CD4-positive, CD25-positive, alpha-beta regulatory T cell (primary cell): ENCODE measurements at regions not wholly inside any gene's neighbourhood (a gene's known extent, or its start where the extent isn't known, plus 50 kb on each side); places are given as distances from the start of the nearest gene placed in this dataset.
"Not testable (repeated sequence)": the region's sequence is repeated elsewhere in the genome, so short reads cannot be mapped to it uniquely, and the experiment has no call there.

ENCODE experiments used
- ATAC-seq, 2 donors: fragments of 150-1000 bp; cut with Tn5 transposase; one replicate each; pipeline ENCODE4 v1.10.0; 2021; ENCODE audit warnings: low read depth in 2 of 2, moderate number of reproducible peaks in 2 of 2, moderate library complexity in 1 of 2
- DNase-seq, 3 donors: peaks; one replicate each; pipeline versions ENCODE4 v3.0.0 to v3.0.0-alpha.2; 2012 to 2022; ENCODE audit warnings: mixed read lengths in 1 of 3
- H3K27ac ChIP-seq: one replicate; pipeline ENCODE4 v1.7.0; 2013; ENCODE audit warnings: mild to moderate bottlenecking, low read length; ENCODE audit not compliant: insufficient read depth, poor library complexity, severe bottlenecking
- H3K27me3 ChIP-seq: one replicate; pipeline ENCODE4 v1.7.0; 2013; ENCODE audit warnings: low read length; ENCODE audit not compliant: control insufficient read depth, insufficient read depth
- H3K36me3 ChIP-seq: one replicate; pipeline ENCODE4 v1.7.0; 2013; ENCODE audit warnings: mild to moderate bottlenecking, low read length, moderate library complexity; ENCODE audit not compliant: control insufficient read depth, insufficient read depth
- H3K4me1 ChIP-seq: 2 replicates; pipeline ENCODE4 v1.7.0; 2013; ENCODE audit warnings: mild to moderate bottlenecking, low read length; ENCODE audit not compliant: insufficient read depth, control insufficient read depth, poor library complexity, severe bottlenecking
- H3K4me3 ChIP-seq: one replicate; pipeline ENCODE4 v1.7.0; 2013; ENCODE audit warnings: low read depth, mild to moderate bottlenecking, low read length, moderate library complexity
- H3K9me3 ChIP-seq, 2 experiments: 1 replicate in 1 of 2; 2 replicates in 1 of 2; pipeline ENCODE4 v1.7.0; 2013; ENCODE audit warnings: low read length in 2 of 2, mild to moderate bottlenecking in 1 of 2, moderate library complexity in 1 of 2; ENCODE audit not compliant: control insufficient read depth in 2 of 2
- H3K27ac Mint-ChIP-seq, 3 donors: one replicate each; pipeline ENCODE4 v1.8.0; 2020 to 2022; ENCODE audit warnings: mild to moderate bottlenecking in 3 of 3, mixed read lengths in 3 of 3, moderate library complexity in 2 of 3
- H3K27me3 Mint-ChIP-seq: one replicate; pipeline ENCODE4 v1.8.0; 2022; ENCODE audit warnings: mild to moderate bottlenecking, mixed read lengths
- H3K36me3 Mint-ChIP-seq: one replicate; pipeline ENCODE4 v1.8.0; 2020; ENCODE audit warnings: mixed read lengths
- H3K4me1 Mint-ChIP-seq, 4 donors: one replicate each; pipeline ENCODE4 v1.8.0; 2020 to 2022; ENCODE audit warnings: mixed read lengths in 4 of 4, mild to moderate bottlenecking in 1 of 4
- H3K4me3 Mint-ChIP-seq, 4 donors: one replicate each; pipeline ENCODE4 v1.8.0; 2020 to 2022; ENCODE audit warnings: mild to moderate bottlenecking in 4 of 4, mixed read lengths in 4 of 4, moderate library complexity in 3 of 4
- H3K9me3 Mint-ChIP-seq, 7 donors: one replicate each; pipeline ENCODE4 v1.8.0; 2020 to 2022; ENCODE audit warnings: mixed read lengths in 7 of 7, mild to moderate bottlenecking in 3 of 7, moderate library complexity in 2 of 7

- no peak for DNase-seq
- H3K9me3 ChIP-seq = no peaks in the 10 kb centered on the region
- H3K27ac ChIP-seq = no peak overlapping the region
- H3K4me3 ChIP-seq = no peak overlapping the region
- ATAC-seq = no peak
- H3K36me3 ChIP-seq = no peaks in the 10 kb centered on the region
- Mint-ChIP-seq H3K27ac (no peak overlapping the region), H3K4me1 (no peaks in the 10 kb centered on the region), H3K27me3 (no peaks in the 10 kb centered on the region), H3K9me3 (peaks cover 0 to 12% (median 2%) of the 10 kb centered on the region in 7 donors), H3K4me3 (no peak overlapping the region), H3K36me3 (no peaks in the 10 kb centered on the region)
- H3K4me1 ChIP-seq = no peaks in the 10 kb centered on the region
- H3K27me3 ChIP-seq = no peaks in the 10 kb centered on the region
Measured at GRCh38 chr14:38618514-38618913, 362.6 kb upstream of the CLEC14A start.

- Histone ChIP-seq H3K36me3 (no peaks in the 10 kb centered on the region), H3K27me3 (no peaks in the 10 kb centered on the region), H3K27ac (no peak overlapping the region), H3K9me3 (no peaks in the 10 kb centered on the region), H3K4me1 (no peaks in the 10 kb centered on the region), H3K4me3 (no peak overlapping the region)
- H3K9me3 Mint-ChIP-seq = peaks cover 0 to 12% (median 2%) of the 10 kb centered on the region in 7 donors
- ATAC-seq = no peak
- H3K27ac Mint-ChIP-seq = no peak overlapping the region
- no peaks in the 10 kb centered on the region for H3K27me3 Mint-ChIP-seq
- H3K36me3 Mint-ChIP-seq = no peaks in the 10 kb centered on the region
- DNase-seq = no peak
- no peak overlapping the region for H3K4me3 Mint-ChIP-seq
- H3K4me1 Mint-ChIP-seq = no peaks in the 10 kb centered on the region
Measured at GRCh38 chr14:38616959-38617358, 361.1 kb upstream of the CLEC14A start.

GRCh38 chr14:38611928-38612327 lies 356.0 kb upstream of the CLEC14A start:
- H3K9me3 Mint-ChIP-seq = peaks cover 0 to 16% (median 4%) of the 10 kb centered on the region in 7 donors
- no peaks in the 10 kb centered on the region for H3K4me1 Mint-ChIP-seq
- Histone ChIP-seq H3K4me3 (no peak overlapping the region), H3K9me3 (no peaks in the 10 kb centered on the region), H3K36me3 (no peaks in the 10 kb centered on the region), H3K4me1 (no peaks in the 10 kb centered on the region), H3K27ac (no peak overlapping the region), H3K27me3 (no peaks in the 10 kb centered on the region)
- no peak overlapping the region for H3K27ac Mint-ChIP-seq
- no peaks in the 10 kb centered on the region for H3K27me3 Mint-ChIP-seq
- DNase-seq (no peak), ATAC-seq (no peak)
- H3K4me3 Mint-ChIP-seq = no peak overlapping the region
- no peaks in the 10 kb centered on the region for H3K36me3 Mint-ChIP-seq

- H3K4me3 ChIP-seq = no peak overlapping the region
- ATAC-seq = no peak
- no peak overlapping the region for H3K27ac Mint-ChIP-seq
Measured at GRCh38 chr14:38608244-38608643, 352.4 kb upstream of the CLEC14A start.

DNA sequence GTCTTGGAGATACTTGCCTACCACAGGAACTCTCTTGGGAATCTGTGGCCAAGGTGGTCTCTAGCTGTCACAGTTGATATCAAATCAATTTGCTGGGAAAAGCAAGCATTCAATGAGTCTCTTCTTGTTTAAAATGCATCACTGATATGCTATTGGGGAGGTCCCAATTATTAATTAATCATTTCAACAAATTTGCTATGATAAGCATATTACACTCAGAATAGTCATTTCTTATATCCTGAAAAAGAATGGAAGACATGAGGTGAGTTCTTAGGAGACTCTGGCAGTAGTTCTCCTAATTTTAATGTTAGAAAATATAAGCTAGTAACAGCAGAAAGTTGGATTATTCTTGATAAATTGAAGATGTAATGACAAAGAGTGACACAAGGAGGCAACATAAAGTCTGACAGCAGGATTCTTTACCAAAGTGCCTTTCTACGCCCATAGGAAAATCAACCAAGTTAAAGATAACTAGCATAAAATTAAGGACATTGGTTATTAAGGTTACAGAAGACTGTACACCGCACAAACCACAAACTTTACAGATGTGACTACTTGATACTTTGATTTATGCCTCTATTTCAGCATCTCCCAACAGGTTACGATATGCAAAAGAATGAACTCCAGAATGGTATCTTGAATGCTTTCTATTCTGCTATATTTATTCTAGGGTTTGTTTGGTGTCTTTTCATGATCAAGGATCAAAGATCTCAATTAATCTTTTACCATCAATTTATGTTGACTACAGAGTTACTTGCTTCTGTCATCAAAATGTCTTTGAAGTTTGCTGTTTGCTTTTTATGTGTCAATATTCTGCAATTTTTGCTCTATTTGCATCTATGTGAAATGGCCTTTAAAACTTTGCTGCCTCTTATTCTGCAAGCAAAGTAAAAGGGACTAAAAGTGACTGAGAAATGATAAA lies 349.6 kb upstream of the CLEC14A start:
- no peak overlapping the region for H3K4me3 Mint-ChIP-seq
- no peaks in the 10 kb centered on the region for H3K4me1 Mint-ChIP-seq
- peaks cover 0 to 13% (median 4%) of the 10 kb centered on the region in 7 donors for H3K9me3 Mint-ChIP-seq
- DNase-seq (no peak), ATAC-seq (no peak)
- Histone ChIP-seq H3K27ac (no peak overlapping the region), H3K27me3 (no peaks in the 10 kb centered on the region), H3K36me3 (no peaks in the 10 kb centered on the region), H3K9me3 (no peaks in the 10 kb centered on the region), H3K4me1 (no peaks in the 10 kb centered on the region), H3K4me3 (no peak overlapping the region)
- no peaks in the 10 kb centered on the region for H3K36me3 Mint-ChIP-seq
- H3K27me3 Mint-ChIP-seq = no peaks in the 10 kb centered on the region
- no peak overlapping the region for H3K27ac Mint-ChIP-seq

More at GRCh38 chr14:38608244-38608643, 352.4 kb upstream of the CLEC14A start:
- H3K27ac ChIP-seq = no peak overlapping the region
- no peaks in the 10 kb centered on the region for H3K27me3 ChIP-seq
- no peaks in the 10 kb centered on the region for H3K4me1 ChIP-seq
- H3K9me3 Mint-ChIP-seq = peaks cover 0 to 16% (median 4%) of the 10 kb centered on the region in 7 donors
- no peaks in the 10 kb centered on the region for H3K4me1 Mint-ChIP-seq
- no peaks in the 10 kb centered on the region for H3K9me3 ChIP-seq
- H3K36me3 ChIP-seq = no peaks in the 10 kb centered on the region
- H3K4me3 Mint-ChIP-seq = no peak overlapping the region
- H3K27me3 Mint-ChIP-seq = no peaks in the 10 kb centered on the region
- H3K36me3 Mint-ChIP-seq = no peaks in the 10 kb centered on the region
- no peak for DNase-seq

DNA sequence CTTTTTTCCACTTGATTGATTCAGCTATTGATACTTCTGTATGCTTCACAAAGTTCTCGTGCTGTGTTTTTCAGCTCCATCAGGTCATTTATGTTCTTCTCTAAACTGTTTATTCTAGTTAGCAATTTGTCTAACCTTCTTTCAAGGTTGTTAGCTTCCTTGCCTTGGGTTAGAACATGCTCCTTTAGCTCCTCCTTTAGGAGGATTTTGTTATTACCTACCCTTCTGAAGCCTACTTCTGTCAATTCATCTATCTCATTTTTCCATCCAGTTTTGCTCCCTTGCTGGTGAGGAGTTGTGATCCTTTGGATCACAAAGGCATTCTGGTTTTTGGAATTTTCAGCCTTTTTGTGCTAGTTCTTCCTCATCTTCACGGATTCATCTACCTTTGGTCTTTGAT lies 344.7 kb upstream of the CLEC14A start:
- not testable (repeated sequence) for H3K27ac ChIP-seq, H3K4me3 ChIP-seq, H3K27me3 Mint-ChIP-seq, H3K4me1 Mint-ChIP-seq, H3K36me3 Mint-ChIP-seq, H3K36me3 ChIP-seq, H3K4me3 Mint-ChIP-seq, H3K9me3 ChIP-seq, H3K9me3 Mint-ChIP-seq, ATAC-seq, H3K27me3 ChIP-seq, H3K4me1 ChIP-seq, DNase-seq, H3K27ac Mint-ChIP-seq

DNA sequence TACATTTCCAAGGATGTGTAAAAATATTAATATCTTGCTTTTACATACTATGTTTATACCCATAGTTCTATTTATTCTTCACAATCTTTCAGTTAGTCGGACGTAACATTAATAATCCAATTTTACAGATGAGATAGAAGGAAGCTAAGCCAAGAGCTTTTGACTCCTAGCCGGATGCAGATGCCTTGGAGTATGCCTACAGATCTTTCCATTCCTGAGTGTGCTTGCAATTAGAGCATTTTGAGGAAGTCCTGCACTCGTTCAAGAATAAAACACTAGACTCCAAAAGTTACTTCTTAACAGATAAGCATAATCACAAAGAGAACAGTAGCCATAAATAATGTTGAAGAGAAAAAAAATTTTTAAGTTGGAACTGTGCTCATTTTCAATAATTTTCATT lies 337.6 kb upstream of the CLEC14A start:
- Mint-ChIP-seq H3K4me1 (no peaks in the 10 kb centered on the region), H3K9me3 (peaks cover 0 to 7% (median 3%) of the 10 kb centered on the region in 7 donors), H3K27me3 (no peaks in the 10 kb centered on the region), H3K36me3 (no peaks in the 10 kb centered on the region), H3K27ac (no peak overlapping the region), H3K4me3 (no peak overlapping the region)
- H3K27me3 ChIP-seq = no peaks in the 10 kb centered on the region
- H3K4me3 ChIP-seq = no peak overlapping the region
- ATAC-seq = no peak
- no peaks in the 10 kb centered on the region for H3K36me3 ChIP-seq
- DNase-seq = no peak
- no peak overlapping the region for H3K27ac ChIP-seq
- no peaks in the 10 kb centered on the region for H3K9me3 ChIP-seq
- H3K4me1 ChIP-seq = no peaks in the 10 kb centered on the region
